ENCODE measurements at regions not wholly inside any gene's neighbourhood (a gene's known extent, or its start where the extent isn't known, plus 50 kb on each side); places are given as distances from the start of the nearest gene placed in this dataset.

- H3K27me3 ChIP-seq (ENCODE audit: insufficient read depth, poor library complexity, severe bottlenecking), result peaks cover 2% of the 10 kb centered on the region
- no peak for DNase-seq (ENCODE audit: low read depth in 1 of 2, low spot score in 1 of 2)
- H3K4me3 ChIP-seq (replicated peaks; ENCODE audit: insufficient read depth, low read length), result no peak overlapping the region
- no peak for TF ChIP-seq REST (IDR thresholded peaks at IDR 0.05; ENCODE audit: insufficient replicate concordance, low read depth)
- no peak overlapping the region for H3K27ac ChIP-seq (replicated peaks)
Observed at GRCh38 chr1:168949672-168950071, 156.8 kb upstream of the ATP1B1 start.

GRCh38 chr1:168957818-168958217 lies 148.7 kb upstream of the ATP1B1 start:
- no peak for TF ChIP-seq REST (IDR thresholded peaks at IDR 0.05; ENCODE audit: insufficient replicate concordance, low read depth)
- TF ChIP-seq POLR2AphosphoS5 (IDR thresholded peaks at IDR 0.05; ENCODE audit: low read depth), result no peak
- TF ChIP-seq SPI1 (IDR thresholded peaks at IDR 0.05; ENCODE audit: borderline replicate concordance, low read depth), result no peak
- TF ChIP-seq, protein P1, sequence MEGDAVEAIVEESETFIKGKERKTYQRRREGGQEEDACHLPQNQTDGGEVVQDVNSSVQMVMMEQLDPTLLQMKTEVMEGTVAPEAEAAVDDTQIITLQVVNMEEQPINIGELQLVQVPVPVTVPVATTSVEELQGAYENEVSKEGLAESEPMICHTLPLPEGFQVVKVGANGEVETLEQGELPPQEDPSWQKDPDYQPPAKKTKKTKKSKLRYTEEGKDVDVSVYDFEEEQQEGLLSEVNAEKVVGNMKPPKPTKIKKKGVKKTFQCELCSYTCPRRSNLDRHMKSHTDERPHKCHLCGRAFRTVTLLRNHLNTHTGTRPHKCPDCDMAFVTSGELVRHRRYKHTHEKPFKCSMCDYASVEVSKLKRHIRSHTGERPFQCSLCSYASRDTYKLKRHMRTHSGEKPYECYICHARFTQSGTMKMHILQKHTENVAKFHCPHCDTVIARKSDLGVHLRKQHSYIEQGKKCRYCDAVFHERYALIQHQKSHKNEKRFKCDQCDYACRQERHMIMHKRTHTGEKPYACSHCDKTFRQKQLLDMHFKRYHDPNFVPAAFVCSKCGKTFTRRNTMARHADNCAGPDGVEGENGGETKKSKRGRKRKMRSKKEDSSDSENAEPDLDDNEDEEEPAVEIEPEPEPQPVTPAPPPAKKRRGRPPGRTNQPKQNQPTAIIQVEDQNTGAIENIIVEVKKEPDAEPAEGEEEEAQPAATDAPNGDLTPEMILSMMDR (IDR thresholded peaks at IDR 0.05; ENCODE audit: insufficient read depth, low read length), result no peak
- TF ChIP-seq GABPA (IDR thresholded peaks at IDR 0.05; ENCODE audit: low read depth), result no peak
- no peak overlapping the region for H3K4me3 ChIP-seq (replicated peaks; ENCODE audit: insufficient read depth, low read length)
- no peak overlapping the region for H3K27ac ChIP-seq (replicated peaks)
- no peaks in the 10 kb centered on the region for H3K27me3 ChIP-seq (ENCODE audit: insufficient read depth, poor library complexity, severe bottlenecking)
- no peak for DNase-seq (ENCODE audit: low read depth in 1 of 2, low spot score in 1 of 2)

DNA sequence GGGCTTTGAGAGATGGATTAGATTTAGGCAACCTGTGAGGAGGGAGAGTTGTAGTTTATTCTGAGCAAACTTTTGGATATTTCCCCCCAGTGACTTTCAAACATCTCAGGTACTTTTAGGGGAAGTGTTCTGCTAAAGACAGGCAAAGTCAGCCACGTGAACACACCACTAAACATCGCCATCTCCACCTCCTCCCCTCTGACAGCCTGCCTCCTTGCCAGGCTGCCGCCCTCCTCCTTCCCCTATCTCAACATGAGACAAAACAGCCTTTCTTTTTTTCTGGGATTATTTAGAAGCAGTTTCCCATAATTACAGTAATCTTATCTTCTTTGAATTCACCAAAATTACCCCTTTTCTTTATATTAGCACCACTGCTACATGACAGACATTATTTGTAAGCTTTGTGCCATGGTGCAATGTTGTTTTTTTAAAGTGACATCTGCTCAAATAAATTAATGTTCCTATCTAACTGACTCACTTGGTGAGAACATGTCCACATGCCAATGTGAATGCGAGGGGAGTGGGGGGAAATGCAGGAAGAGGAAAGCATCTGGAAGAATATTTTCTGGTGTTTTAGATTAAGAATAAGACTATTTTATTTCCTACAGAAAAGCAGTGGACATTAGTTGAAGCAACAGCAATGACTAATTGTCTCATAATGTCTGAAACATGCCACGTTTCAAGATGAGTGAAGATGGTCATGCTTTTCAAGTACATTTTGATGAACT lies 147.8 kb upstream of the ATP1B1 start:
- Histone ChIP-seq H3K27ac (replicated peaks) (no peak overlapping the region; the same call in 1 of the 2 replicates), H3K27me3 (ENCODE audit: insufficient read depth, poor library complexity, severe bottlenecking) (no peaks in the 10 kb centered on the region), H3K4me3 (replicated peaks; ENCODE audit: insufficient read depth, low read length) (no peak overlapping the region)
- TF ChIP-seq GABPA (IDR thresholded peaks at IDR 0.05; ENCODE audit: low read depth), result no peak
- no peak for TF ChIP-seq SPI1 (IDR thresholded peaks at IDR 0.05; ENCODE audit: borderline replicate concordance, low read depth)
- TF ChIP-seq REST (IDR thresholded peaks at IDR 0.05; ENCODE audit: insufficient replicate concordance, low read depth), result no peak
- DNase-seq (ENCODE audit: low read depth in 1 of 2, low spot score in 1 of 2), result no peak

GRCh38 chr1:168959382-168959781 lies 147.1 kb upstream of the ATP1B1 start:
- DNase-seq (ENCODE audit: low read depth in 1 of 2, low spot score in 1 of 2), result no peak
- TF ChIP-seq GABPA (IDR thresholded peaks at IDR 0.05; ENCODE audit: low read depth) (no peak), REST (IDR thresholded peaks at IDR 0.05; ENCODE audit: insufficient replicate concordance, low read depth) (no peak), SPI1 (IDR thresholded peaks at IDR 0.05; ENCODE audit: borderline replicate concordance, low read depth) (no peak), POLR2AphosphoS5 (IDR thresholded peaks at IDR 0.05; ENCODE audit: low read depth) (no peak)
- TF ChIP-seq, protein P1 (IDR thresholded peaks at IDR 0.05; ENCODE audit: insufficient read depth, low read length), result no peak
- Histone ChIP-seq H3K4me3 (replicated peaks; ENCODE audit: insufficient read depth, low read length) (no peak overlapping the region), H3K27ac (replicated peaks) (no peak overlapping the region), H3K27me3 (ENCODE audit: insufficient read depth, poor library complexity, severe bottlenecking) (no peaks in the 10 kb centered on the region)
